Caco-2 (cell line): ENCODE measurements at regions not wholly inside any gene's neighbourhood (a gene's known extent, or its start where the extent isn't known, plus 50 kb on each side); places are given as distances from the start of the nearest gene placed in this dataset.

Experiments
- BruUV-seq: library from RNA; stranded (reverse); fragments of 400-500 nt; replicated peaks from 2 replicates; lab custom pipeline; 2021; lab: Mats Ljungman, UMichigan
- CTCF ChIA-PET: fragments of 300-600 bp; sonication (Branson Sonifier 250); formaldehyde crosslinking; loops from one replicate; lab custom pipeline; 2022; ENCODE audit warnings: antibody characterized with exemption; lab: Charles Lee
- POLR2A ChIA-PET: fragments of 300-600 bp; sonication (Branson Sonifier 250); formaldehyde crosslinking; loops from one replicate; lab custom pipeline; 2022; ENCODE audit warnings: antibody characterized with exemption; lab: Charles Lee
- DNase-seq, 2 experiments: peaks; one replicate each; pipeline versions ENCODE4 v3.0.0 to v3.0.0-alpha.2; 2020 to 2022
- H3K27me3 ChIP-seq: replicated peaks from 2 replicates; pipeline ENCODE4 v1.6.0; 2011; ENCODE audit warnings: low read length; ENCODE audit not compliant: control insufficient read depth, insufficient read depth
- H3K36me3 ChIP-seq: 2 replicates; pipeline ENCODE4 v1.5.1; 2011; ENCODE audit warnings: low read length; ENCODE audit not compliant: control insufficient read depth, insufficient read depth
- H3K4me1 ChIP-seq: fragments of 250-450 bp; sonication (Bioruptor Pico); 2 replicates; pipeline ENCODE4 v1.5.1; 2020; ENCODE audit warnings: mild to moderate bottlenecking
- H3K4me3 ChIP-seq: 2 replicates; pipeline ENCODE4 v1.5.1; 2011; ENCODE audit warnings: low read depth, mild to moderate bottlenecking, control low read depth, low read length
- H3K9me3 ChIP-seq: fragments of 250-450 bp; sonication (Bioruptor Pico); 2 replicates; pipeline ENCODE4 v1.5.1; 2020; ENCODE audit warnings: mild to moderate bottlenecking, moderate library complexity
- H3K27ac Mint-ChIP-seq: one replicate; pipeline ENCODE4 v1.8.0; 2022; ENCODE audit warnings: mixed read lengths; ENCODE audit not compliant: unreplicated experiment
- H3K27me3 Mint-ChIP-seq: one replicate; pipeline ENCODE4 v1.8.0; 2022; ENCODE audit warnings: mixed read lengths; ENCODE audit not compliant: insufficient read depth, unreplicated experiment
- H3K36me3 Mint-ChIP-seq: one replicate; pipeline ENCODE4 v1.8.0; 2022; ENCODE audit warnings: mild to moderate bottlenecking, mixed read lengths; ENCODE audit not compliant: insufficient read depth, unreplicated experiment
- H3K4me1 Mint-ChIP-seq: one replicate; pipeline ENCODE4 v1.8.0; 2022; ENCODE audit warnings: low read depth, mixed read lengths; ENCODE audit not compliant: unreplicated experiment
- H3K4me3 Mint-ChIP-seq: one replicate; pipeline ENCODE4 v1.8.0; 2022; ENCODE audit warnings: mild to moderate bottlenecking, moderate library complexity, mixed read lengths; ENCODE audit not compliant: unreplicated experiment
- H3K9me3 Mint-ChIP-seq: one replicate; pipeline ENCODE4 v1.8.0; 2022; ENCODE audit warnings: mixed read lengths; ENCODE audit not compliant: unreplicated experiment
- intact Hi-C: fragments of 100-400 bp; cut with micrococcal nuclease; formaldehyde crosslinking; loops from one replicate; pipeline ENCODE4 v1.10.0; 2022; ENCODE audit not compliant: unreplicated experiment
- TF ChIP-seq, protein P1 (sequence below), 2 experiments: fragments of 200-600 bp in 1 of 2; IDR thresholded peaks; 1 replicate in 1 of 2; 2 replicates in 1 of 2; pipeline versions ENCODE4 v1.5.1 to v1.8.0; 2011 to 2022; ENCODE audit warnings: antibody characterized with exemption in 1 of 2, control low read depth in 1 of 2, inconsistent platforms in 1 of 2, low read depth in 1 of 2, low read length in 1 of 2, mild to moderate bottlenecking in 1 of 2, moderate library complexity in 1 of 2; ENCODE audit not compliant: insufficient read depth in 1 of 2, severe bottlenecking in 1 of 2, unreplicated experiment in 1 of 2

DNA sequence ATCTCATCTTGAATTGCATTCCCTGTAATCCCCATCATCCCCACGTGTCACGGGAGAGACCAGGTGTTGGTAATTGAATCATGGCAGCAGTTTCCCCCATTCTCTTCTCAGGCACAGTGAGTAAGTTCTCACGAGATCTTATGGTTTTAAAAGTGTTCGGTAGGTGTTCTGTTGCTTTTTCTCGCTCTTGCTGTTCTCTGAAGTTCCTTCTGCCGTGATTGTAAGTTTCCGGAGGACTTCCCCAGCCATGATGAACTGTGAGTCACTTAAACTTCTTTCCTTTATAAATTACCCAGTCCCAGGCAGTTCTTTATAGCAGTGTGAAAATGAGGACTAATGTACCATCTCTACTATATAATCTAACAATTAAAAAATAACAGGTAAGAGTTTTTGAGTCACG lies 409.9 kb upstream of the NRXN1 start:
- Mint-ChIP-seq H3K27me3 (peaks cover 2% of the 10 kb centered on the region), H3K9me3 (peaks cover 2% of the 10 kb centered on the region), H3K36me3 (no peaks in the 10 kb centered on the region), H3K27ac (no peak overlapping the region), H3K4me3 (no peak overlapping the region), H3K4me1 (no peaks in the 10 kb centered on the region)
- Histone ChIP-seq H3K27me3 (no peaks in the 10 kb centered on the region), H3K9me3 (no peaks in the 10 kb centered on the region), H3K4me1 (no peaks in the 10 kb centered on the region), H3K36me3 (no peaks in the 10 kb centered on the region), H3K4me3 (no peak overlapping the region)
- ChIA-PET POLR2A (no interaction called here), CTCF (no interaction called here)
- DNase-seq: no peak
- intact Hi-C loops: no loop called here
- TF ChIP-seq, protein P1, sequence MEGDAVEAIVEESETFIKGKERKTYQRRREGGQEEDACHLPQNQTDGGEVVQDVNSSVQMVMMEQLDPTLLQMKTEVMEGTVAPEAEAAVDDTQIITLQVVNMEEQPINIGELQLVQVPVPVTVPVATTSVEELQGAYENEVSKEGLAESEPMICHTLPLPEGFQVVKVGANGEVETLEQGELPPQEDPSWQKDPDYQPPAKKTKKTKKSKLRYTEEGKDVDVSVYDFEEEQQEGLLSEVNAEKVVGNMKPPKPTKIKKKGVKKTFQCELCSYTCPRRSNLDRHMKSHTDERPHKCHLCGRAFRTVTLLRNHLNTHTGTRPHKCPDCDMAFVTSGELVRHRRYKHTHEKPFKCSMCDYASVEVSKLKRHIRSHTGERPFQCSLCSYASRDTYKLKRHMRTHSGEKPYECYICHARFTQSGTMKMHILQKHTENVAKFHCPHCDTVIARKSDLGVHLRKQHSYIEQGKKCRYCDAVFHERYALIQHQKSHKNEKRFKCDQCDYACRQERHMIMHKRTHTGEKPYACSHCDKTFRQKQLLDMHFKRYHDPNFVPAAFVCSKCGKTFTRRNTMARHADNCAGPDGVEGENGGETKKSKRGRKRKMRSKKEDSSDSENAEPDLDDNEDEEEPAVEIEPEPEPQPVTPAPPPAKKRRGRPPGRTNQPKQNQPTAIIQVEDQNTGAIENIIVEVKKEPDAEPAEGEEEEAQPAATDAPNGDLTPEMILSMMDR (IDR thresholded peaks at IDR 0.05; ENCODE audit: insufficient read depth in 1 of 2, low read depth in 1 of 2, low read length in 1 of 2, severe bottlenecking in 1 of 2, unreplicated experiment in 1 of 2): no peak
- BruUV-seq: no TSS peak

DNA sequence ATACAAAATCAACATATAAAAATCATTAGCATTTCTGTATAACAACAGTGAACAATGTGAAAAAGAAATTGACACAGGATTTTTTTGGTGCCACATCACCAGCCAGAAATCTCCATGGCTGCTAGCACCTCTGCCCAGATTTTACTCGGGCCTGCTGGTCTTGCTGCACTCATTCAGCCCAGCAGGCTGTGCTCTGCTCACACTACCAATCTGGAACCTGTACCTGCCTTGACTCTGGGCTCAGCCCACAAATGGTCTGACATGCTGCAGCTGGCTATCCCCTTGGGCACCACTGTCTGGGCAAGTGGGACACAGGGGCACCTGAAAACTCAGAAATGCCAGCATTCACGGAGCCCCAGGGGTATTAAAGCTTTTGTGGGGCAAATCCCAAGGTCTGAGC lies 392.5 kb upstream of the NRXN1 start:
- no peaks in the 10 kb centered on the region for H3K36me3 ChIP-seq
- BruUV-seq: no TSS peak
- no peak overlapping the region for H3K4me3 ChIP-seq
- H3K27ac Mint-ChIP-seq: no peak overlapping the region
- 0 out of 2 replicates have a peak, but pooled peaks cover 3% of the 10 kb centered on the region for H3K9me3 ChIP-seq
- H3K4me1 Mint-ChIP-seq: no peaks in the 10 kb centered on the region
- intact Hi-C loops: no loop called here
- no peaks in the 10 kb centered on the region for H3K27me3 Mint-ChIP-seq
- H3K4me3 Mint-ChIP-seq: no peak overlapping the region
- no peaks in the 10 kb centered on the region for H3K27me3 ChIP-seq
- TF ChIP-seq, protein P1 (IDR thresholded peaks at IDR 0.05; ENCODE audit: insufficient read depth in 1 of 2, low read depth in 1 of 2, low read length in 1 of 2, severe bottlenecking in 1 of 2, unreplicated experiment in 1 of 2): no peak
- no peaks in the 10 kb centered on the region for H3K36me3 Mint-ChIP-seq
- ChIA-PET POLR2A (no interaction called here), CTCF (interaction anchor here (0.6 kb wide), 1 partner anchor 279 kb away, joined by 3 read pairs; no protein-coding TSS in a partner anchor)
- DNase-seq: peak; percentile 2 to 36
- H3K4me1 ChIP-seq: no peaks in the 10 kb centered on the region
- H3K9me3 Mint-ChIP-seq: peaks cover 13% of the 10 kb centered on the region

DNA sequence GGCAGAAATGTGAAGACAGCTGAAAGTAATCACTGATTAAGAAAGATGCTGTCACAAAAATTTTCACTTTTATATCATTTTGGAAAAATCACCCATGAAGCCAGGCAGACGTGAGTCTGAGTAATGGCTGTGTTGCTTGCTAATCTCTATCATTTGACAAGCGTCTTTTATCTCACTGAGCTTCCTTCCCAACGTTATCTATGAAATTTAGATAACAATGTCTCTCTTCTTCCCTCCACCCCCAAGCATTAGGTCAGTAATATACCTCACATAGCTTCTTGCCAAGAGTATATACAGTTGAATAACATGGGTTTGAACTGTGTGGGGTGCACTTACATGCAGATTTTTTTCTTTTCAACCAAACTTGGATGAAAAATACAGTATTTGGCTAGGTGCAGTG lies 388.6 kb upstream of the NRXN1 start:
- H3K27ac Mint-ChIP-seq: no peak overlapping the region
- no peak for DNase-seq
- intact Hi-C loops: no loop called here

More for the DNA sequence above, 388.6 kb upstream of the NRXN1 start:
- Mint-ChIP-seq H3K9me3 (no peaks in the 10 kb centered on the region), H3K4me1 (no peaks in the 10 kb centered on the region), H3K4me3 (no peak overlapping the region), H3K36me3 (no peaks in the 10 kb centered on the region), H3K27me3 (no peaks in the 10 kb centered on the region)
- ChIA-PET CTCF (no interaction called here), POLR2A (no interaction called here)
- no peaks in the 10 kb centered on the region for H3K27me3 ChIP-seq
- BruUV-seq: no TSS peak
- H3K4me1 ChIP-seq: no peaks in the 10 kb centered on the region
- no peaks in the 10 kb centered on the region; the same call in 1 of the 2 replicates for H3K9me3 ChIP-seq
- no peaks in the 10 kb centered on the region for H3K36me3 ChIP-seq
- TF ChIP-seq, protein P1 (IDR thresholded peaks at IDR 0.05; ENCODE audit: insufficient read depth in 1 of 2, low read depth in 1 of 2, low read length in 1 of 2, severe bottlenecking in 1 of 2, unreplicated experiment in 1 of 2): no peak
- no peak overlapping the region for H3K4me3 ChIP-seq
